ENCODE measurements at regions not wholly inside any gene's neighbourhood (a gene's known extent, or its start where the extent isn't known, plus 50 kb on each side); places are given as distances from the start of the nearest gene placed in this dataset.

DNA sequence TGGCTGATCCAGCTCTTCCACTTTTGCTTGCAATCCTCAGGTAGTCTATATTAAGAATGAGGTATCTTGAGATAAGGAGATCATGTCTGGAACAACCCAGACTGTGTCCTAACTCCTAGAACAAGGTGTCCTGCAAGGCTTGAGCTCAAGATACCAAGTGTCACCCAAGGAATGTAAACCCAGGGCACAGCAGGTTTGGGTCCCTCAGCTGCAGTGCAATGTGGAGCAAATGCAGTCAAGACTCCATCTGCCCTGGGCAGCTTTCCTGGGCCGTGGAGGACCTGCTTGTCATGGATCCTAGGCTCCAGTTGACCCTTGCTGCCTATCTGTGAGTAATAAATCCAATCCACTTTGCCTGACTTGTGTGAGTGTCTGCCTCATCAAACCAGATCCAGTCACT lies 166.1 kb downstream of the OTOR start:
- no peak for DNase-seq

DNA sequence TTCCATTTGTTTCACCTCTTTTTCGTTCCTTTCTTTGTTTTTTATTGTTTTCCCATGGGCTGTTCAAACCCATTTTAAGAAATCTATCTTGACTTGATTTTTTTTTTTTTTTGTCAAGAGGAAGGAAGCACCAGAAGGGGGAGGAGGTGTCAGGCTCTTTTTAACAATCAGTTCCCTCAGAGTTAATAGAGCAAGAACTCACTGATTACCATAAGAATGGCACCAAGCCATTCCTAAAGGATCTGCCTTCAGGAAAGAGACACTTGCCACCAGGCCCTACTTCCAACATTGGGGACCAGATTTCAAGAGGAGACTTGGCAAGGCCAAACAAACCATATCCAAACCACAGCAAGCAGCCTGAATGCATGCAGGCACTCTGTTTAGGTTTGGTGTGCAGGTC lies 168.0 kb downstream of the OTOR start:
- Mint-ChIP-seq H3K9me3 (no peaks in the 10 kb centered on the region), H3K27ac (no peak overlapping the region), H3K4me3 (no peak overlapping the region), H3K27me3 (peaks cover 2% of the 10 kb centered on the region), H3K36me3 (ENCODE audit: low read depth) (no peaks in the 10 kb centered on the region), H3K4me1 (no peaks in the 10 kb centered on the region)
- ATAC-seq (ENCODE audit: low read depth) (no peak), DNase-seq (no peak)
- TF ChIP-seq, protein P1, sequence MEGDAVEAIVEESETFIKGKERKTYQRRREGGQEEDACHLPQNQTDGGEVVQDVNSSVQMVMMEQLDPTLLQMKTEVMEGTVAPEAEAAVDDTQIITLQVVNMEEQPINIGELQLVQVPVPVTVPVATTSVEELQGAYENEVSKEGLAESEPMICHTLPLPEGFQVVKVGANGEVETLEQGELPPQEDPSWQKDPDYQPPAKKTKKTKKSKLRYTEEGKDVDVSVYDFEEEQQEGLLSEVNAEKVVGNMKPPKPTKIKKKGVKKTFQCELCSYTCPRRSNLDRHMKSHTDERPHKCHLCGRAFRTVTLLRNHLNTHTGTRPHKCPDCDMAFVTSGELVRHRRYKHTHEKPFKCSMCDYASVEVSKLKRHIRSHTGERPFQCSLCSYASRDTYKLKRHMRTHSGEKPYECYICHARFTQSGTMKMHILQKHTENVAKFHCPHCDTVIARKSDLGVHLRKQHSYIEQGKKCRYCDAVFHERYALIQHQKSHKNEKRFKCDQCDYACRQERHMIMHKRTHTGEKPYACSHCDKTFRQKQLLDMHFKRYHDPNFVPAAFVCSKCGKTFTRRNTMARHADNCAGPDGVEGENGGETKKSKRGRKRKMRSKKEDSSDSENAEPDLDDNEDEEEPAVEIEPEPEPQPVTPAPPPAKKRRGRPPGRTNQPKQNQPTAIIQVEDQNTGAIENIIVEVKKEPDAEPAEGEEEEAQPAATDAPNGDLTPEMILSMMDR (IDR thresholded peaks at IDR 0.05): no peak
- ChIA-PET POLR2A (no interaction called here), CTCF (no interaction called here)
- intact Hi-C loops (cut with micrococcal nuclease): no loop called here

More for the DNA sequence above, 166.1 kb downstream of the OTOR start:
- ATAC-seq (ENCODE audit: low read depth): no peak
- Mint-ChIP-seq H3K36me3 (ENCODE audit: low read depth) (no peaks in the 10 kb centered on the region), H3K9me3 (peaks cover 4% of the 10 kb centered on the region), H3K4me1 (no peaks in the 10 kb centered on the region), H3K27me3 (peaks cover under 1% of the 10 kb centered on the region), H3K27ac (no peak overlapping the region), H3K4me3 (no peak overlapping the region)
- intact Hi-C loops (cut with micrococcal nuclease): no loop called here
- ChIA-PET POLR2A (no interaction called here), CTCF (no interaction called here)
- TF ChIP-seq, protein P1 (IDR thresholded peaks at IDR 0.05): no peak

DNA sequence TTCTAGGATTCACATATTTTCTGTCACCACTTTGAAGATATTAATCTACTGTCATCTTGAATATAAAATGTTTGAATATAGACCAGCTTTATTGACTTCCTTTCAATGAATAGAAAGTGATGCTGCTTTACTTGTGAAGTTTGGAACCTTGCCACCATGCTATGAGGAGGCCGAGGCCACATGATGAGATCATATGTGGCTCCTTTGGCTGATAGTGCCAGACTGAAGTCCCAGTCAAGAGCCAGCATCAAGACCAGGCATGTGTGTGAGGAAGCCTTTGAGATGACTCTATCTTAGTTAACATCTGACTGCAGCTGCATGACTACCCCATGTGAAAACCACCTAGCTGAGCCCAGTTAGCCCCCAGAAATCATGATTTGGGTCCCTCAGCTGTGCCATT lies 169.5 kb downstream of the OTOR start:
- no peaks in the 10 kb centered on the region for H3K36me3 Mint-ChIP-seq (ENCODE audit: low read depth)
- intact Hi-C loops (cut with micrococcal nuclease): no loop called here
- ChIA-PET CTCF (no interaction called here), POLR2A (no interaction called here)
- TF ChIP-seq, protein P1 (IDR thresholded peaks at IDR 0.05): no peak
- no peak overlapping the region for H3K4me3 Mint-ChIP-seq
- no peaks in the 10 kb centered on the region for H3K4me1 Mint-ChIP-seq
- DNase-seq (no peak), ATAC-seq (ENCODE audit: low read depth) (no peak)
- peaks cover 2% of the 10 kb centered on the region for H3K27me3 Mint-ChIP-seq
- H3K27ac Mint-ChIP-seq: no peak overlapping the region
- no peaks in the 10 kb centered on the region for H3K9me3 Mint-ChIP-seq

DNA sequence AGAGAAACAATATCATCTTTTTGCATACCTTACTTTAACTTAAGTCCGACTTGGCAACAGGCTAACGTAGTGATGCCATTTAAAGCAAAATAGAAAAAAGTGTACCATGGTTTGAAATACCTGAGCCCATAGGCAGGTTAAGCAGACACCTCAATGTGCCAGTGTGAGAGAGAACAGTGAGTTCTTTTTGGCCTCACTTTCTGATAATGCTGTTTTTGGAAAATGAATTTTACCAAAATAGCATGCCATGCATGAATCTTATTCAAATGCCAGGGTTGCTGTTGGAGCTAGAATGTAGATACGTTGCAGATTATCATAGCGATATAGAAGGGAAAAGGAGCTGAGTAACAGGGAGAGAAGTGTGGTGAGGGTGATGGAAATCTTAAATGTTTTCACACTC lies 170.2 kb downstream of the OTOR start:
- CTCF ChIA-PET: no interaction called here
- H3K27me3 Mint-ChIP-seq: peaks cover 2% of the 10 kb centered on the region
- intact Hi-C loops (cut with micrococcal nuclease): no loop called here

DNA sequence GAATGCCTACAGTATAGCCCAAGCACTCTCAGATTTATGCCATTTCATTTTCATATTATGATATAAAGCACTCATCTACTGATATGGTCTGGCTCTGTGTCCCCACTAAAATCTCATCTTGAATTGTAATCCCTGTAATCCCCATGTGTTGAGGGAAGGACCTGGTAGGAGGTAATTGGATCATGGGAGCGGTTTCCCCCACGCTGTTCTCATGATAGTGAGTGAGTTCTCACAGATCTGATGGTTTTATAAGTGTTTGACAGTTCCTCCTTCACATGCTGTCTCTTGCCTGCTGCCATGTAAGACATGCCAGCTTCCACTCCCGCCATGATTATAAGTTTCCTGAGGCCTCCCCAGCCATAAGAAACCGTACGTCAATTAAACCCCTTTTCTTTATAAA lies 171.7 kb downstream of the OTOR start:
- intact Hi-C loops (cut with micrococcal nuclease): no loop called here
- CTCF ChIA-PET: no interaction called here
- H3K27me3 Mint-ChIP-seq: peaks cover 2% of the 10 kb centered on the region

More for the DNA sequence above, 170.2 kb downstream of the OTOR start:
- Mint-ChIP-seq H3K9me3 (no peaks in the 10 kb centered on the region), H3K27ac (no peak overlapping the region), H3K4me1 (no peaks in the 10 kb centered on the region), H3K36me3 (ENCODE audit: low read depth) (no peaks in the 10 kb centered on the region), H3K4me3 (no peak overlapping the region)
- POLR2A ChIA-PET: no interaction called here
- ATAC-seq (ENCODE audit: low read depth) (no peak), DNase-seq (no peak)
- TF ChIP-seq, protein P1 (IDR thresholded peaks at IDR 0.05): no peak

More for the DNA sequence above, 171.7 kb downstream of the OTOR start:
- Mint-ChIP-seq H3K4me3 (no peak overlapping the region), H3K27ac (no peak overlapping the region), H3K9me3 (no peaks in the 10 kb centered on the region), H3K4me1 (no peaks in the 10 kb centered on the region), H3K36me3 (ENCODE audit: low read depth) (no peaks in the 10 kb centered on the region)
- DNase-seq: no peak
- no peak for ATAC-seq (ENCODE audit: low read depth)
- TF ChIP-seq, protein P1 (IDR thresholded peaks at IDR 0.05): no peak
- POLR2A ChIA-PET: no interaction called here

All from activated B cell treated with CpG ODN at 0.5 μM for 24 hours (primary cell).